ENCODE measurements at regions not wholly inside any gene's neighbourhood (a gene's known extent, or its start where the extent isn't known, plus 50 kb on each side); places are given as distances from the start of the nearest gene placed in this dataset.

- no peak for TF ChIP-seq CTCF (conservative IDR thresholded peaks at IDR 0.05 in 1 of 2, IDR thresholded peaks at IDR 0.05 in 1 of 2; ENCODE audit: extremely low read depth in 1 of 2, insufficient read depth in 1 of 2, low read depth in 1 of 2, low read length in 2 of 2)
- TF ChIP-seq EZH2 (IDR thresholded peaks at IDR 0.05; ENCODE audit: borderline replicate concordance, low read length) = no peak
Measured at GRCh38 chr14:21884995-21885394, 211.4 kb upstream of the OR4E1 start.
